ENCODE measurements at regions not wholly inside any gene's neighbourhood (a gene's known extent, or its start where the extent isn't known, plus 50 kb on each side); places are given as distances from the start of the nearest gene placed in this dataset.

DNA sequence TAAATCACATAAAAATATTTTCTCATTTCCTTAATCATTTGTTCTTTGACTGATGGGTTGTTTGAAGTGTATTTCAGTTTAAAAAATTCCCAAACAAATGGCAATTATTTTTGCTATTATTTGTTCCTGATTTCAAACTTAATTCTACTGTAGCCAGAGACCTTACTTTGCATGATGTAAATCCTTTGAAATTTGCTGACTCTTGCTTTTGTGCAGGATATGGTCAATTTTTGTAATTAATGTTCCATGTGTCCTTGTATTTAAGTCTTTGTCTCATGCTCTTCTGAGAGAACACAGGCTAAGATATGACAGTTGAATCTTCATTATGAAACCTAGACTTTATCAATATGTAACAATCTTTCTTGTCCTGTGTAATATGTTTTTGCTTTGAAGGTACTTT, 295.0 kb upstream of the CHD6 start:
- intact Hi-C loops (cut with DNase I): no loop called here
- DNase-seq: no peak
- H3K27ac ChIP-seq: no peak overlapping the region
- no peaks in the 10 kb centered on the region for H3K36me3 ChIP-seq
- H3K9me3 ChIP-seq: no peaks in the 10 kb centered on the region
- no peaks in the 10 kb centered on the region for H3K4me1 ChIP-seq
- no peak for ATAC-seq
- H3K27me3 ChIP-seq (ENCODE audit: low read depth): no peaks in the 10 kb centered on the region
- no peak overlapping the region for H3K4me3 ChIP-seq
- TF ChIP-seq CTCF (IDR thresholded peaks at IDR 0.05): no peak

- no peaks in the 10 kb centered on the region for H3K4me1 ChIP-seq
- ATAC-seq (no peak), DNase-seq (no peak)
- H3K9me3 ChIP-seq: no peaks in the 10 kb centered on the region
- intact Hi-C loops (cut with DNase I): no loop called here
- H3K36me3 ChIP-seq: no peaks in the 10 kb centered on the region
- no peak overlapping the region for H3K4me3 ChIP-seq
- no peak for TF ChIP-seq CTCF (IDR thresholded peaks at IDR 0.05)
- no peak overlapping the region for H3K27ac ChIP-seq
- no peaks in the 10 kb centered on the region for H3K27me3 ChIP-seq (ENCODE audit: low read depth)
Observed at GRCh38 chr20:41910558-41910957, 292.4 kb upstream of the CHD6 start.

- no peaks in the 10 kb centered on the region for H3K27me3 ChIP-seq (ENCODE audit: low read depth)
- DNase-seq (no peak), ATAC-seq (no peak)
- intact Hi-C loops (cut with DNase I): no loop called here
- no peaks in the 10 kb centered on the region for H3K9me3 ChIP-seq
- TF ChIP-seq CTCF (IDR thresholded peaks at IDR 0.05): no peak
- no peak overlapping the region for H3K4me3 ChIP-seq
- no peaks in the 10 kb centered on the region for H3K36me3 ChIP-seq
- no peak overlapping the region for H3K27ac ChIP-seq
- no peaks in the 10 kb centered on the region for H3K4me1 ChIP-seq
Observed at GRCh38 chr20:41905199-41905598, 287.0 kb upstream of the CHD6 start.

- Histone ChIP-seq H3K9me3 (no peaks in the 10 kb centered on the region), H3K4me3 (no peak overlapping the region), H3K27me3 (ENCODE audit: low read depth) (no peaks in the 10 kb centered on the region), H3K36me3 (no peaks in the 10 kb centered on the region), H3K27ac (no peak overlapping the region), H3K4me1 (no peaks in the 10 kb centered on the region)
- ATAC-seq: no peak
- no peak for TF ChIP-seq CTCF (IDR thresholded peaks at IDR 0.05)
- DNase-seq: no peak
- intact Hi-C loops (cut with DNase I): no loop called here
Observed at GRCh38 chr20:41903586-41903985, 285.4 kb upstream of the CHD6 start.

GRCh38 chr20:41902346-41902745, 284.2 kb upstream of the CHD6 start:
- intact Hi-C loops (cut with DNase I): no loop called here
- Histone ChIP-seq H3K9me3 (no peaks in the 10 kb centered on the region), H3K36me3 (no peaks in the 10 kb centered on the region), H3K27ac (no peak overlapping the region), H3K27me3 (ENCODE audit: low read depth) (no peaks in the 10 kb centered on the region), H3K4me1 (no peaks in the 10 kb centered on the region), H3K4me3 (no peak overlapping the region)
- TF ChIP-seq CTCF (IDR thresholded peaks at IDR 0.05): no peak
- DNase-seq (no peak), ATAC-seq (no peak)

DNA sequence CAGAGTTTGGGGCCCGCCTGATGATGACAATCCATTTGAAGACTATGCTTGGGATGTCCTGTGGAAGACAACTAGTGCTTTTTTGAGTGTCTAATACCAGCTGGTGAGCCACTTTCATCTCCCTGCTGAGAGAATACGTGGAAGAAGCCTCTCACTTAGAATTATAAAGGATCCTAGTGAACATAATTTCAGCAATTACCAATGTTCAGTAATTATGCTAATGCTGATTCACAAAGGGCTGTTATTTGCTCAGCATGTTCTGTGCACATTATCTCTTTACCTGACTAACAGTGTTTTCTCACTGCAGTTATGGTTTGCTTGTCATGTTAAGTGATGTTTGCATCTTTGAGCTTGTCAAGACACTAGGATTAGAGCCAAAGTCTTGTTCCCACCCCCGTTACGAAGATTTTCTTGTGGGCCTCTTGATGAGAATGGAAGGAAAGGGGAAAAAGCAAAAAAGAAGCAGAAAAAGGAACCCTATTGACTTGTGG, 282.1 kb upstream of the CHD6 start:
- Histone ChIP-seq H3K4me3 (no peak overlapping the region), H3K9me3 (no peaks in the 10 kb centered on the region), H3K27me3 (ENCODE audit: low read depth) (no peaks in the 10 kb centered on the region), H3K36me3 (no peaks in the 10 kb centered on the region), H3K4me1 (no peaks in the 10 kb centered on the region), H3K27ac (no peak overlapping the region)
- intact Hi-C loops (cut with DNase I): no loop called here
- no peak for TF ChIP-seq CTCF (IDR thresholded peaks at IDR 0.05)
- ATAC-seq (no peak), DNase-seq (no peak)
